ENCODE measurements at regions not wholly inside any gene's neighbourhood (a gene's known extent, or its start where the extent isn't known, plus 50 kb on each side); places are given as distances from the start of the nearest gene placed in this dataset.

- ATAC-seq (no peak), DNase-seq (no peak)
- TF ChIP-seq CTCF (IDR thresholded peaks at IDR 0.05) (no peak), POLR2A (IDR thresholded peaks at IDR 0.05) (no peak)
- Histone ChIP-seq H3K9me3 (peaks cover 0 to 9% (median 0%) of the 10 kb centered on the region in 4 donors), H3K27me3 (no peaks in the 10 kb centered on the region), H3K36me3 (no peaks in the 10 kb centered on the region), H3K4me3 (no peak overlapping the region), H3K27ac (no peak overlapping the region), H3K4me1 (no peaks in the 10 kb centered on the region)
- intact Hi-C loops (cut with DNase I) = no loop called here
- 87% methylated on average over 3 of the region's 3 CpGs for WGBS (ENCODE audit: insufficient coverage, low coverage, low lambda C conversion rate, missing lambda C conversion rate)
These were observed 128.8 kb upstream of the CHRNA7 start for GRCh38 chr15:31901501-31901900.

GRCh38 chr15:31905054-31905453 lies 125.3 kb upstream of the CHRNA7 start:
- WGBS (ENCODE audit: insufficient coverage, low coverage, low lambda C conversion rate, missing lambda C conversion rate) = 13% methylated on average over 4 of the region's 8 CpGs
- DNase-seq (no peak), ATAC-seq (peak; percentile 42 to 80 (median 54))
- Histone ChIP-seq H3K9me3 (no peaks in the 10 kb centered on the region), H3K27me3 (no peaks in the 10 kb centered on the region), H3K4me1 (no peaks in the 10 kb centered on the region), H3K27ac (no peak overlapping the region), H3K36me3 (no peaks in the 10 kb centered on the region), H3K4me3 (no peak overlapping the region)
- no peak for TF ChIP-seq POLR2A (IDR thresholded peaks at IDR 0.05)
- TF ChIP-seq CTCF (IDR thresholded peaks at IDR 0.05) = no peak
- intact Hi-C loops (cut with DNase I) = no loop called here

- Histone ChIP-seq H3K4me3 (no peak overlapping the region), H3K36me3 (no peaks in the 10 kb centered on the region), H3K27ac (no peak overlapping the region), H3K27me3 (no peaks in the 10 kb centered on the region), H3K9me3 (no peaks in the 10 kb centered on the region), H3K4me1 (no peaks in the 10 kb centered on the region)
- no peak for DNase-seq
- WGBS (ENCODE audit: insufficient coverage, low coverage, low lambda C conversion rate, missing lambda C conversion rate) = 69% methylated on average over 8 of the region's 9 CpGs
- intact Hi-C loops (cut with DNase I) = no loop called here
- ATAC-seq = no peak
- TF ChIP-seq POLR2A (IDR thresholded peaks at IDR 0.05) = no peak
- no peak for TF ChIP-seq CTCF (IDR thresholded peaks at IDR 0.05)
These were observed 104.8 kb upstream of the CHRNA7 start for GRCh38 chr15:31925541-31925940.

GRCh38 chr15:31930967-31931366 lies 99.3 kb upstream of the CHRNA7 start:
- Histone ChIP-seq H3K4me1 (no peaks in the 10 kb centered on the region), H3K36me3 (no peaks in the 10 kb centered on the region), H3K27ac (no peak overlapping the region), H3K4me3 (no peak overlapping the region), H3K9me3 (no peaks in the 10 kb centered on the region), H3K27me3 (no peaks in the 10 kb centered on the region)
- ATAC-seq = no peak
- no peak for DNase-seq
- TF ChIP-seq CTCF (IDR thresholded peaks at IDR 0.05) (no peak), POLR2A (IDR thresholded peaks at IDR 0.05) (no peak)
- intact Hi-C loops (cut with DNase I) = no loop called here
- WGBS (ENCODE audit: insufficient coverage, low coverage, low lambda C conversion rate, missing lambda C conversion rate) = 57% methylated on average over 2 of the region's 4 CpGs

- no peak overlapping the region for H3K4me3 ChIP-seq
- no peak overlapping the region for H3K27ac ChIP-seq
- H3K36me3 ChIP-seq = no peaks in the 10 kb centered on the region
- intact Hi-C loops (cut with DNase I) = no loop called here
- WGBS (ENCODE audit: insufficient coverage, low coverage, low lambda C conversion rate, missing lambda C conversion rate) = 42% methylated on average over 5 of the region's 5 CpGs
- DNase-seq (no peak), ATAC-seq (no peak)
- no peaks in the 10 kb centered on the region for H3K4me1 ChIP-seq
- H3K27me3 ChIP-seq = no peaks in the 10 kb centered on the region
- TF ChIP-seq CTCF (IDR thresholded peaks at IDR 0.05) (no peak), POLR2A (IDR thresholded peaks at IDR 0.05) (no peak)
- H3K9me3 ChIP-seq = no peaks in the 10 kb centered on the region
These were observed 97.7 kb upstream of the CHRNA7 start for GRCh38 chr15:31932576-31932975.

Measured in right lobe of liver (tissue), 6 donors.